Bone marrow (tissue), 2 donors: ENCODE measurements at regions not wholly inside any gene's neighbourhood (a gene's known extent, or its start where the extent isn't known, plus 50 kb on each side); places are given as distances from the start of the nearest gene placed in this dataset.

Experiments
- DNase-seq, 2 donors: peaks; one replicate each; lab custom pipeline; 2025; lab: John Stamatoyannopoulos, UW

DNA sequence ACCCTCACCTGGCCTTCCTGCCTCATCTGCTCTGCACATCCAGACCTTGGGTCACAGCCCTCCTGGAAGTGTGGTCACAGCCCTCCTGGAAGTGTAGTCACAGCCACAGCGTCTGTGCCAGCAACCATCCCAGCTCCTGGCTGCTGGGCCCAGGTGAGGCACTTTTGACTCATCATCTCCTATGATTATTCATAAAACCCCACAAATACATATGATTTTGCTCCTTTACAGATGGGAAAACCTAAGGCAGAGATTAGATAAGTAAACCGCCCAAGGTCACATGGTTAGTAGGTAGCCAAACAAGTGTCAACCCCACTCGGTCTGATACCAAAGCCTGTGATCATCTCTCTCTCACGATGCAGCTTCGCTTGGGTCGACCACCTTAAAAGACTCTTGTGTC lies 94.3 kb downstream of the PRLHR start:
- DNase-seq = no peak

DNA sequence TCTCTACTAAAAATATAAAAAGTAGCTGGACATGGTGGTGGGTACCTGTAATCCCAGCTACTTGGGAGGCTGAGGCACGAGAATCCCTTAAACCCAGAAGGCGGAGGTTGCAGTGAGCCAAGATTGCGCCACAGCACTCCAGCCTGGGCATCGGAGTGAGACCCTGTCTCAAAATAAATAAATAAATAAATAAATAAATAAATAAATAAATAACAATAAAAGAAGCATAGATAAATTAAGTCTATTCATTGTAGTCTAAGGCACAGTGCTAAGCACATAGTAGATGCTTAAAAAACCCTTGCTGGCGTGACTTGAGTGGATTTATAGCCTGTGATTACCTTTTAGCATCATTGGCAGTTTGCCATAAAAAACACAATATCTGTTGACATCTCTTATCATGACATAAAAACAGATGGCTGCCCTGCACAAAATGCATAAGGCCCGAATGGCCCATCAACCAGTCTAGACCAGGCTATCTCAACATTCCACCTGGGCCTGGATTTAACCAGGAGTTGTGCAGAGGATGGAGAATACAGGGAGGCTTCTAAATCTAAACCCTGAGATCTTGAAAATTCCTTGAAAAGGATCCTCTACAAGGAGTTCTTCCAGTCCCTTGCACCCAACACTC lies 94.9 kb downstream of the PRLHR start:
- no peak for DNase-seq

DNA sequence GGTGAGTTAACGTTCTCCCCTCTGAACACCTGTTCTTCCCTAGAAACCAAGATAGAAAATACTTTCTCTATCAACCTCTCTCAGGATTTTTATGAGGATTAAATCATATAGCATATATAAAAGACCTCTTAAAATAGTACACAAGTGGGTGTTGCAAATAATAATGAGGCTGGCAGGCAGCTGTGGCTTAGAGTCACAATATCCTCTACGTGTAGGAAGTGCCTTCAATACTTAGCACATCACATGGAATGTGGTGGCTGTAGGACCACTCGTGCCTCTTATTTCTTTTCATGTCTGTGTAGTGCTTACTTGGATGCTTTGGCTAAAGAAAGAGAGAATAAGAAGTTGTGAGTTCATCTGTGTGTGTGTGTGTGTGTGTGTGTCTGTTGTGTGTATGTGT lies 96.3 kb downstream of the PRLHR start:
- DNase-seq = no peak

DNA sequence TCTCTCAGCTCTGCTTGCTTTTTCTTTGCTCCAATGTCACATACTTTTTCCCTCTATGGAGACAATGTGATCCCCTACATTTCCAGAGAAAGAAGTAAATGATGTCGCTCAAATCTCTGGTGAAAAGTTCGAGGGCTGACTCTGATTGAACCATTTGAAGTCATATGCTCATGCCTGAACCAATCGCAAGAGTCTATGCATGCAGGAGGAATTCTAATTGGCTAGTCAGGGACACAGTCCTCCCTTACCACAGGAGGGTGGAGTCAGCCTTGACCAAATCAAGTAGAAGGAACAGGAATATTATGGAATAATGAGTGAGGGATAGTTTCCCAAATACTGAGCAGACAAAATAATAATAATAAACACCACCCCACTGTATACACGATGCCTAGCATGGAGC lies 96.8 kb downstream of the PRLHR start:
- no peak for DNase-seq

DNA sequence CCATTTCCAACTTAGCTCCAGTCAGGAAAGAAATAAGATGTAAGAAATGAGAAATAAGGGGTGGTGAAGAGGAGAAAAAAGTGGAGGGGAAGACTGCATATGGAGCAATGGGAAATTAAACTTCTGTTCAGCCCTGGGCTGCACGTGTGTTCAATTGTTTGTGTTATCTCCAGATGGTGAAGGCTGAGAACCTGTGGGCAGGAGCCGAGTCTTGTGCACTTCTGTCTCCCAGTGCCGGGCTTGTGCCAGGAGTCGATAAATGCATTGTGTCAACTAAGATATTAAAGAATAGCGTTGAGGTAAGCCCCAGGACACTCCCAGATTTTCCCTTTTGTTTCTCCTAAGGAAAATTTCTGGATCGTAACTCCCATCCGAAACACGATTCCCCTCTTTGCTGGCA lies 98.2 kb downstream of the PRLHR start:
- DNase-seq = no peak

DNA sequence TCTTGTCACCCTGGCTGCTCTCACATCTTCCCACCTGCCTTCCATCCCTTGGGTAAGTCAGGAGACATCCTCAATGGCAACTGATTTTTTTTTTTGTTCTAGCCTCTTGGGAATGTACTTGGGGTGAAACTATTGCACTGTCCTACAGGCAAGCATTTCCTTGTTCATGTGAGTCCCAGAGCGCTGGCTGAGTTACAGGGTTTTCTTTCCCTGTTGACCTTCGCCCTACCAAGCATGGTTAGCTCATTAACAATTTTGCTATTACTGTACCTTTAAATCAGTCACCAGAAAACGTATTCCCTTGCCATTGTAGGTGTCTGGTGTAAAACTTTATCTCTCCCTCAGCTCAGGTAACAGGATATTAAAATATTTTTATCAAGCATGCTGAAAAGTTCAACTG lies 98.9 kb downstream of the PRLHR start:
- no peak for DNase-seq

DNA sequence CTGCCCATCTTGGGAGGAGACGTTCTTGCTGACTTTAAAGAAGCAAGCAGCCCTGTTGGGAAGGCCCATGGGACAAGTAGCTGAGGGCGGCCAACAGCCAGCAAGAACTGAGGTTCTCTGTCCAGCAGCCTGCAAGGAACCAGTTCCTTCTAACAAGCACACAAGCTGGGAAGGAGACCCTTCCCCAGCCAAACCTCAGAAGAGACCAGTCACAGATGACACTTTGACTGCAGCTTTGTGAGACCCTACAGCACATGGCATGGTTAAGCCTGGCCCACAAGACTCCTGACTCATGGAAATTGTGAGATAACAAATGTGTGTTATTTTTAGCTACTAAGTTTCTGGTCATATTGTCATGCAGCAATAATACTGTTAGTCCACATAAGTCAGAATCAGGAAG lies 99.9 kb downstream of the PRLHR start:
- no peak for DNase-seq

DNA sequence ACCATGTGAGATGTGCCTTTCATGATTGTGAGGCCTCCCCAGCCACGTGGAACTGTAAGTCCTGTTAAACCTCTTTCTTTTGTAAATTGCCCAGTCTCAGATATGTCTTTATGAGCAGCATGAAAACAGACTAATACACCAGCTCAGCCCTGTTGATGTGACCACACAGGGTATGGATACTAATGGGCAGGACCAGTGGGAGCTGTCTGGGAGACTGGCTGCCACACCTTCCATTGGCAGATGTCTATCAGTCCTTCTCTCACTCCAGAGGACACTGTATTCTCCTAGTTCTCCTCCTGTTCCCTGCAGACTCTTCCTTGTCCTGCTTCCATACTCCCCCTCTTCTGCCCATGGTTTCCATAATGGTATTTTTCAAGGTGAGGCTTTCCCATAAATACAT lies 104.4 kb downstream of the PRLHR start:
- no peak for DNase-seq

DNA sequence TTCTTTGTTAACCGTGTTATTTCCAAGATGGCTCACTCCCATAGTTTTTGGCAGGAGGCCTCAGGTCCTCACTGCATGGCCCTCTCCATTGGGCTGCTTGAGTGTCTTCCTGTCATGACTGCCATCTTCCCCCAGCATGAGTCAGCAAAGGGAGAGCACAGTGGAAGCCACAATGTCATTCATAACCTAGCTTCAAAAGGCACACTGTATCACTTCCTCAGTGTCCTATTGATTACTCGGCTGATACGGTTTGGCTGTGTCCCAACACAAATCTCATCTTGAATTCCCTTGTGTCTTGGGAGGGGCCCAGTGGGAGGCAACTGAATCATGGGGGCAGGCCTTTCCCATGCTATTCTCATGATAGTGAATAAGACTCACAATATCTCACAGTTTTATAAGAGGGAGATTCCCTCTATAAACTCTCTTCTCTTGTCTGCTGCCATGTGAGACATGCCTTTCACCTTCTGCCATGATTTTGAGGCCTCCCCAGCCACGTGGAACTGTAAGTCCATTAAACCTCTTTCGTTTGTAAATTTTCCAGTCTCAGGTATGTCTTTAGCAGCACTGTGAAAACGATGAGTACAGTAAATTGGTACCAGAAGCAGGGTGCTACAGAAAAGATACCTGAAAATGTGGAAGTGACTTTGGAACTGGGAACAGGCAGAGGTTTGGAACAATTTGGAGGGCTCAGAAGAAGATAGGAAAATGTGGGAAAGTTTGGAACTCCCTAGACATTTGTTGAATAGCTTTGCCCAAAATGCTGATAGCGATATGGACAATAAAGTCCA lies 106.5 kb downstream of the PRLHR start:
- no peak for DNase-seq

DNA sequence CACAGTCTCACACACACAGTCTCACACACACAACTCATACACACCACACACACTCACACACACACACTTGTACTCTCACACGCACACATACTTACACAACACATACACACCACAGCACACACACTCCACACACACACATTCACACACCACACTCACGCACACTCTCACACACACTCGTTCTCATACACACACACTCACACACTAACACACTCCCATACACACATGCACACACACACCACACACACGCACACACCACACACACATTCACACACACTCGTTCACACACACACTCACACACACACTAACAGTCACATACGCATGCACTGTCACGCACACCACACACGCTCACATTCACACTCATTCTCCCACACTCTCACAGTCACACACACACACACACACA lies 109.8 kb downstream of the PRLHR start:
- no peak for DNase-seq

DNA sequence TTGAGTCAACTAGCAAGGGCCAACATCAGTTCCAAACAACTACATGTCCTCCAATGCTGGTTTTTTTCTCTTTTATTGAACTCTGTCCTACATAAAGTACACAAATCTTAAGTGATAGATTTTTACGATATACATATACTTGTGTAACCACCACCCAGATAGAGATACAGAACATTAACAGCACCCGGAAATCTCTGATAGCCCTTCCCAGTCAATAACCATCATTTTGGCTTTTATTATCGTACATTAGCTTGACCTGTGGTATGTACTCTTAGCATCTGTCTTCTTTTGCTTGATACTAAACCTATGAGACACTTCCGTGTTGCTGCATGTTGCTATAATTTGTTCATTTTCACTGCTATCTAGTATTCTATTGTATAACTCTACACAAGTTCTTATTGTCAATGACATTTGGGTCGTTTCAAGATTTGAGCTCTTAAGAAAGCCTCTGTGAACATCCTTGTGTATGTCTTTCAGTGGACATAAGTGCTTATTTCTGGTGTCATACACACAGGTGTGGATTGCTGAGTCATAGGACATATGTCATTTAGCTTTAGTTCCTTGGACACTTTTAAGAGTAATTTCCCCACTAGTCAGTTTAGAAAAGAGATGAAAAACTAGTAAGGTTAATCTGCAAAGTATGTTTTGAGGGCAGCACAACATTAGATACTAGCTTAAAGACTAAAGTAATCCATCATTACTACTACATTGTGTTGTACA lies 111.1 kb downstream of the PRLHR start:
- DNase-seq = no peak

DNA sequence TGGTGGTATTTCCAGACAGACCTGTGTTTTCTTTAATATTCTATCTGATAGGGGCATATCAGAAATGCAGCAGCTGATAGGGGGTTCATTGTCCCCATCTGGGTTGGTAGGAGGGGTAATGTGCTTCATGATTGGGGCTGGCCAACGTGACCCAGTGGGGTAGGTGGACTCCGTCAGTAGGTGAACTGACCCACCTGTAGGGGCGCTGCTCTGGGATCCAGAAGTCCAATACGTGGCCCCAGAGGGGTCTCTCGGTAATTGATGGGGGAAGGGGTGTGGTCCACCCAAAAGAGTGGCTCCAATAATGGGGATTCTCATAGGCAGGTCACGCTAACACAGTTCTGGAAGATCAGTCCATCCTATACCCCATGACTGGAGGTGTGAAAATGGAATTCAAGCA lies 112.0 kb downstream of the PRLHR start:
- DNase-seq = no peak

DNA sequence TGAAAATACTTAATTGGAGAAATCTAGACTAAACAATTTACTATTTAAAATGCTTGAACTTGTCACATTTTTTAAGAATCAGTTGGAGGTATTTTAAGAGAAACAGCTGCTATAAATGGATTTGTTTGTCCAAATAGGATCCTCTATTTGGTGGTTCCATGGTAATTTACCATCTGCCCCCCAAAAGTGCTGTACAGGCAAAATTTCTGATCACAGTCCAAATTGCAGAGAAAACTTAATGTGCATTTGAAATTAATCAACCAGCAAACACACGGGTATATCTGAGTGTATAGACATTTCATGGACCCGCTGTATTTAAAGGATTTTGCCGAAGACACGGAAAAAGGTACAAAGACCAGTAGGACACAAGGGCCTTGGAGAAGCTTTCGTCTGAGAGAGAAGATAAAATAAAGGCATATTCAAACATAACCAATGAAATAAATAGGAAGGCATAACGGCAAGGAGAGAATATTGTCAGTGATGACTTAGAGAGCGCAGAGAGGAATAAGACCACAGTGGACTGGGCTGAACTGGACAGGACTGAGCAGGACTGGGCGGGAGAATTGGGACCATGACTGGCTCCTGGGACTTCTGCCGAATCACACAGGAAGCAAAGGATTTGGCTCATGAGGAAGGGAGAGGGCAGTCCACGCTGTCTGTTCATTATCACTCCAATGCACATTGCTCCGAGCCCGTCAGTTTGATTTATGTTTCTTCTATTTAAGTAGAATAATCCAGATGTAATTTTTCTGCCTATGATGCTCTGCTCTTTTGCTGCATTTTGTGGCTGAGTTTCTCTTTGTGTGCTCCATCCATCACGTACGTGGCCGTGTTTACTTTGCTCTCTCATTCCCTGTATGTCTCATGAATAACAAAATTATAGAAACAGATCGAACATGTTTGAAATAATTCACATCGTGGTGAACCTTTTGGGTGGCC lies 112.8 kb downstream of the PRLHR start:
- DNase-seq = no peak

DNA sequence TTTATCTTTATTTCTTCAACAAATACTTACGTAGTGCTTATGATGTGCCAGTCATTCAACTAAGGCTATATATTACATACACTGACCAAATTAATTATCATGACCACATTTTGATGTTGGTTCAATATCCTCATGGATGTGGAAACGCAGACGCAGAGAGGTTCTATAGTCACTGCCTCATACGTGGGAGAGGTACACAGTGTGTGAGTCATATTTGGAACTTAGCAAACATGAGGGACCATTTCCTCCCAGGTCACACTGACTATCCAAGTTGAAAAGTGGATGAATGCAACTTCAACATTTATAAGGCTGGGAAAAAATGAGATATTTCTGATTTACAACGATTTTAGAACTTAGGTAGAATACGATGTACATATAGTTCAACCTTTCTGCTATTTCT lies 113.6 kb downstream of the PRLHR start:
- DNase-seq = no peak

DNA sequence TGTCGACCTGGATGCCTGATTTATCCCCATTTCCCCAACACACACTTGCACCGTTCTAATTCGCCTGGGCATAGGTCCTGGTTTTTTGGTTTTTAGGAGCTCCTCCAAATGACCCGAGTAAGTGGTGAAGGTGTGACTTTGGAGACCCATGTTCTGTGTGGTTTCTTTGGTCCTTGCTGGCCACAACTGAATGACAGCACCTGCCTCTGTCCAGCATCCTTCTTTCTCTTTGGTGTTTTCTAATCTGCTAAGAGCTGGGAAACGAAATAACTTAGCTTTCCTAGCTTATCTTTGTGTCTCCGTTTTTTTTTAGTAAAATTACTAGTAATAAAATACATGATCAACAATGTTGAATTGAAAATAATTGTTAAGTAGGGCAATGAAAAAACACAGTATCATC lies 120.2 kb downstream of the PRLHR start:
- no peak for DNase-seq

DNA sequence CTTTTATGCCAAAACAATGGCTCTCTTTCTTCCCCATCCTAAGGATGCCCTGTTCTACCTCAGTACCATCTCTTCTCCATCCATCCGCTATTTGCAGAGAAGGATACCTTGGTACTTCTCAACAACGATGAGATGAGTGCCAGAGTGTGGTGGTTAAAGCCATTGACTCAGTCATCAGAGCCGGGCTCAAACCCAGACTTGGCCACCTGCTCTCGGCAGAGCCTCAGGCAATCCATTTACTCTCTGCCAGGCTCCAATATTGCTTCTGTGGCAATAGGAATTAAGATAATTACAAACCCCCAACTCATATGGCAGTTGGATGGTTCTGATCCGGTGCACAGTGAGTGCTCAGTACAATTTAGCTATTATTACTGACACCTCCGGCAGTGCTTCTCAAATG lies 121.3 kb downstream of the PRLHR start:
- DNase-seq = no peak

DNA sequence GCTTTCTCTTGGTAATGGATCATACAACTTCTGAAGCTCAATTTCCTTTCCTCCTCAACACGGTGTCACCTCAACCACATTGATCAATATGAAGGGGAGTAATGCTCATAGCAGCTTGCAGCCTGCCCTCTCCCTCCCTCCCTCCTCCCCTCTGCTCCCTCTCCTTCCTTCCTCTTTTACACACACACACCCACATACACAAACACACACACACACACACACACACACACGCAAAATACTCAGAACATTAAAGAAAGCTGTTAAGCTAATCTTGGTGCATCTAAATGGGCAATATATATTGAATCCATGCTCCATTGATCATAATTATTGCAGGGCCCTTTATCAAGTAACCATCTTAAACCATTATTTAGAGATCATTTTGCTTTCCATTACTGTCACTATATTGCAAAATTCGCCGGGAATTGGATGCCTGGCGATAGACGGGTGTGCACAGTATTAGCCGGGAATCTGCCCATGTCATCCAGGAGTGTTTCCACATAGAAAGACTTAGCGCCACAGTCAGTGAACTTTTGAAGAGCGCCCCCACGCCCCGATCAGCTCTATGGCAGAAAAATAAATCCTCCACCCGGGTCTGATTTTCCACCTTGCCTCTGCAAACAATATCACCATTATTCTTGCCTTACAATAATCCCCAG lies 122.0 kb downstream of the PRLHR start:
- no peak for DNase-seq

DNA sequence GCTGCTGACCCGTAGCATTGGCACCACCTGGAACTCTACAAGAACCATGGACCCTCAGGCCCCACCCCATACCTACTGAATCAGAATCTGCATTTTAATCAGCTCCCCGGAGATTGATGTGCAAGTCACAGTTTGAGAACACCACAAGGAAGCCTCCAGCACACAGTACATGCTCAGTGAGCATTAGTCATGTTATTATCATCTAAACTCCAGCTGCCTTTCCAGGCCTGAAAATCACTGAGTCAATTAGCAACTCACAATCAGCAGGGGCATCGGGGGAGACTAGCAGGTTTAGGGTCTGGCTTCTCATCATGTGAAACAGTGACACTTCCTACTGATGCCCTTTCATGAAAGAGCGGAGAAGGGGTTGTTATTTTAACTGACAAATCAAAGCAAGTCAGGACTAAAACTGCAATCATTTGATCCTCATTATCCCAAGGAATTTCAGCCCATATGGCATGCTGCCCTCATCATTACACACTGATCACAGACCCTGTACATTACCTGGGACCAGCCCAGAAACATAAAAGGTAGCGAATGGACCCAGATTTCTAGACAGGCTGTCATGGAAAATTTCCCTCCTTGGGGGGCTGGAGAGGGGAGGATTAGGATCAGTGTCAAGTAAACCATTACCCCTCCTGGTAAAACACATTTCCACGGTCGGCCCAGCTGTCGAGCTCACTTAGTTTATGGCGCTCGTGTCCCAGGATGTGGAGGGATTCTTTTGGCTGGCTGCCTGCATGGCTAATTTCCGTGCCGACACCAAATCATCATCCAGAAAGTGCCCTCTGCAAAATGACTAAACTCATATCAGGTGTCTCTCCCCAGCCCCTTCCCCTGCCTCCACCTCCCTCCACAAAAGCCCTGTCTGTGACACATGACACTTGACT lies 122.8 kb downstream of the PRLHR start:
- DNase-seq = no peak

DNA sequence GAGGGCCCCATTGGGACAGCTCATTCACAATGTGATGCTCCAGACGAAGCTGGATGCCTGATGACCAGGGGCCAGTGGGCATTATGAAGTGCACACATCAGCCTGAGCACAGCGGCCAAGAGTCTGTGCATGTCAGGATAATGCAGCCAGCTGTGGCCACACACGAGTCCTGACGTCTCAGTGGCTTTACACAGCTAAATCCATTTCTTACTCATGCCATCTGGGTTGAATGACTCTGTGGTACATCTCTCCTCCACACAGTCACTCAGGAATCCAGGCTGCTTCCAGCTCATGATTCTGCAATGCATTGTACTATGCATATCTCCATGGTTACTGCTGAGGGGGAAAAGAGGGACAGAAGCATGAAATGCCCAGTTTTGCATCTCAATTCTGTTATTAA lies 123.6 kb downstream of the PRLHR start:
- no peak for DNase-seq

DNA sequence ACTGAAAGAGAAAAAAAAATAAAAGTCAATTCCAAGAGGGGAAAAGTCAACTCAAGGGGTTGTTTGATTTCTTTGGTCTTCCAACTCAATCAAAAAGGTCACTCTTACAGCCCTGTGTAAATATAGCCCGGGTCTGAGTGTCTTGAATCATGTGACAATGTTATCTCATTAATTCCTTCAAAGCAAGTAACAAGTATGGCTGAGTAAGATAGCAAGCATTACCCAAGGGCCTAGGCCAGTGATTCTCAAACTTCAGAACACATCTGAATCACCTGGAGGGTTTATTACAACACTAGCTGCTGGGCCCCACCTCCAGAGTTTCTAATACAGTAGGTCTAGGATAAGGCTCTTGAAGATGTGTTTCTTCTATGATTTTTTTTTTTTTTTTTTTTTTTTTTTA lies 125.0 kb downstream of the PRLHR start:
- no peak for DNase-seq

DNA sequence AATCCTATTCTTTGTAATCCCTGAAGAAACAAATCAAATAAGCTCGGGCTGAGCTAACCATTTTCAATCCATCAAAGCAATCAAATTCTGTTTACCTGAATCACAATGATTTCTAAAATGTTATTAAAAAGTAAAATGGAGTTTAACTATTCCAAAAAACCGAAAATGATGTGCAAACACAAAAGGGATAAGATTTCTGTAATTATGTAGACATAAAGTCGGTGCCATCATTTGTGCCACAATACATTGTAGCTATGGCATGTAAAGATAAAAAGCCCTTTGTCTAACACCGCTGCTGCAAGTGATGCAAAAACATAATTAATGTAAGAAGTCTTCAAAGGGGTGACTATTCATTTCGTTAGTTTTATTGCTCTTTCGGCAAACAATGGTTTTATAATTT lies 125.1 kb upstream of the FAM204A start:
- DNase-seq = no peak
